ENCODE measurements at regions not wholly inside any gene's neighbourhood (a gene's known extent, or its start where the extent isn't known, plus 50 kb on each side); places are given as distances from the start of the nearest gene placed in this dataset.

- ChIA-PET CTCF (no interaction called here), POLR2A (no interaction called here)
- no peaks in the 10 kb centered on the region for H4K20me1 ChIP-seq (ENCODE audit: insufficient read depth)
- H3K9ac ChIP-seq = no peak overlapping the region
- H3K9me2 ChIP-seq = no peaks in the 10 kb centered on the region
- no peaks in the 10 kb centered on the region for H3K4me1 ChIP-seq (ENCODE audit: control insufficient read depth in 1 of 2, insufficient read depth in 2 of 2, low read depth in 1 of 2, low read length in 1 of 2)
- no peak for DNase-seq
- H3F3A ChIP-seq (replicated peaks; ENCODE audit: insufficient read depth) = no peaks in the 10 kb centered on the region
- H3K79me2 ChIP-seq (ENCODE audit: insufficient read depth) = no peaks in the 10 kb centered on the region
- H3K4me3 ChIP-seq (ENCODE audit: low read depth in 2 of 2, low read length in 1 of 2) = no peak overlapping the region
- H3K9me3 ChIP-seq = no peaks in the 10 kb centered on the region
- no peak overlapping the region for H3K27ac ChIP-seq (ENCODE audit: low read depth in 2 of 2, low read length in 1 of 2)
- H3K27me3 ChIP-seq (ENCODE audit: insufficient read depth) = no peaks in the 10 kb centered on the region
- WGBS (ENCODE audit: low lambda C conversion rate) = 14% methylated on average over 7 of the region's 7 CpGs
- H3K4me2 ChIP-seq = no peak overlapping the region
- H3K36me3 ChIP-seq (replicated peaks in 1 of 2; ENCODE audit: control insufficient read depth in 1 of 2, insufficient read depth in 2 of 2, low read length in 1 of 2) = no peaks in the 10 kb centered on the region
- H2AFZ ChIP-seq (ENCODE audit: low read depth) = no peak overlapping the region
- TF ChIP-seq ELF1 (IDR thresholded peaks at IDR 0.05) (no peak), FOSL2 (IDR thresholded peaks at IDR 0.05; ENCODE audit: borderline replicate concordance, low read depth) (no peak), CHD2 (IDR thresholded peaks at IDR 0.05; ENCODE audit: low read length, partially characterized antibody) (no peak), GATA2 (CRISPR knock-in tag; IDR thresholded peaks at IDR 0.05) (no peak), TCF12 (IDR thresholded peaks at IDR 0.05) (no peak), YY1 (IDR thresholded peaks at IDR 0.05; ENCODE audit: low read depth) (no peak), EP300 (IDR thresholded peaks at IDR 0.05; ENCODE audit: borderline replicate concordance in 1 of 2, low read depth in 1 of 2, low read length in 1 of 2) (no peak), MXI1 (IDR thresholded peaks at IDR 0.05; ENCODE audit: low read depth, low read length) (no peak), POLR2AphosphoS5 (IDR thresholded peaks at IDR 0.05; ENCODE audit: low read depth, low read length) (no peak), IRF3 (IDR thresholded peaks at IDR 0.05; ENCODE audit: low read depth, low read length) (no peak), JUND (IDR thresholded peaks at IDR 0.05) (no peak)
- TF ChIP-seq, protein P1, sequence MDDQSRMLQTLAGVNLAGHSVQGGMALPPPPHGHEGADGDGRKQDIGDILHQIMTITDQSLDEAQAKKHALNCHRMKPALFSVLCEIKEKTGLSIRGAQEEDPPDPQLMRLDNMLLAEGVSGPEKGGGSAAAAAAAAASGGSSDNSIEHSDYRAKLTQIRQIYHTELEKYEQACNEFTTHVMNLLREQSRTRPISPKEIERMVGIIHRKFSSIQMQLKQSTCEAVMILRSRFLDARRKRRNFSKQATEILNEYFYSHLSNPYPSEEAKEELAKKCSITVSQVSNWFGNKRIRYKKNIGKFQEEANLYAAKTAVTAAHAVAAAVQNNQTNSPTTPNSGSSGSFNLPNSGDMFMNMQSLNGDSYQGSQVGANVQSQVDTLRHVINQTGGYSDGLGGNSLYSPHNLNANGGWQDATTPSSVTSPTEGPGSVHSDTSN (IDR thresholded peaks at IDR 0.05) = no peak
Observed at GRCh38 chr15:95973566-95974256, 356.8 kb upstream of the NR2F2 start.

DNA sequence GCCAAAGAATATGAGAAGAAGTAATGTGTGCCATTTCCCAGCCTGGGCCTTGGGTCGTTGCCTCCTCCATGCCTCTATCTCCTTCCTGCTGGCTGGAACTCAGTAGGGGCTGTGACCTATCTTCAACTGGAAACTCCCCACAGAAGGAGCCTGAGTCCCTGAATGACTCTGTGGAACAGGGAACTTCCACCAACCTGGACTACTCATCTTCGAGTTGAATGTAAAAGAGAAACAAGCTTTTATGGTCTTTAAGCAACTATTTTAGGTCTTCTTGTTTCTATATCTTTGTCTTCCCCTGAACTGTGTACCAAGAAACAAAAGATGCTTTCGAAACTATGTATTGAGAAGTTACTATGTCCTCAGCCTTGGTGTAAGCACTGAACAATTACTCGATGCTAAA lies 355.3 kb upstream of the NR2F2 start:
- H3K4me2 ChIP-seq = no peak overlapping the region
- no peaks in the 10 kb centered on the region for H3K36me3 ChIP-seq (replicated peaks in 1 of 2; ENCODE audit: control insufficient read depth in 1 of 2, insufficient read depth in 2 of 2, low read length in 1 of 2)
- ChIA-PET CTCF (no interaction called here), POLR2A (no interaction called here)
- no peaks in the 10 kb centered on the region for H3K4me1 ChIP-seq (ENCODE audit: control insufficient read depth in 1 of 2, insufficient read depth in 2 of 2, low read depth in 1 of 2, low read length in 1 of 2)
- no peak overlapping the region for H3K9ac ChIP-seq
- no peaks in the 10 kb centered on the region for H3K27me3 ChIP-seq (ENCODE audit: insufficient read depth)
- H2AFZ ChIP-seq (ENCODE audit: low read depth) = no peak overlapping the region
- H3K27ac ChIP-seq (ENCODE audit: low read depth in 2 of 2, low read length in 1 of 2) = no peak overlapping the region
- no peaks in the 10 kb centered on the region for H3K9me2 ChIP-seq
- H3F3A ChIP-seq (replicated peaks; ENCODE audit: insufficient read depth) = no peaks in the 10 kb centered on the region
- no peak for DNase-seq
- no peaks in the 10 kb centered on the region for H4K20me1 ChIP-seq (ENCODE audit: insufficient read depth)
- no peaks in the 10 kb centered on the region for H3K79me2 ChIP-seq (ENCODE audit: insufficient read depth)
- H3K9me3 ChIP-seq = no peaks in the 10 kb centered on the region
- H3K4me3 ChIP-seq (ENCODE audit: low read depth in 2 of 2, low read length in 1 of 2) = no peak overlapping the region
- WGBS (ENCODE audit: low lambda C conversion rate) = 4% methylated on average over 4 of the region's 4 CpGs
- TF ChIP-seq, protein P2, sequence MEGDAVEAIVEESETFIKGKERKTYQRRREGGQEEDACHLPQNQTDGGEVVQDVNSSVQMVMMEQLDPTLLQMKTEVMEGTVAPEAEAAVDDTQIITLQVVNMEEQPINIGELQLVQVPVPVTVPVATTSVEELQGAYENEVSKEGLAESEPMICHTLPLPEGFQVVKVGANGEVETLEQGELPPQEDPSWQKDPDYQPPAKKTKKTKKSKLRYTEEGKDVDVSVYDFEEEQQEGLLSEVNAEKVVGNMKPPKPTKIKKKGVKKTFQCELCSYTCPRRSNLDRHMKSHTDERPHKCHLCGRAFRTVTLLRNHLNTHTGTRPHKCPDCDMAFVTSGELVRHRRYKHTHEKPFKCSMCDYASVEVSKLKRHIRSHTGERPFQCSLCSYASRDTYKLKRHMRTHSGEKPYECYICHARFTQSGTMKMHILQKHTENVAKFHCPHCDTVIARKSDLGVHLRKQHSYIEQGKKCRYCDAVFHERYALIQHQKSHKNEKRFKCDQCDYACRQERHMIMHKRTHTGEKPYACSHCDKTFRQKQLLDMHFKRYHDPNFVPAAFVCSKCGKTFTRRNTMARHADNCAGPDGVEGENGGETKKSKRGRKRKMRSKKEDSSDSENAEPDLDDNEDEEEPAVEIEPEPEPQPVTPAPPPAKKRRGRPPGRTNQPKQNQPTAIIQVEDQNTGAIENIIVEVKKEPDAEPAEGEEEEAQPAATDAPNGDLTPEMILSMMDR (IDR thresholded peaks at IDR 0.05) = no peak
- TF ChIP-seq FOSL2 (IDR thresholded peaks at IDR 0.05; ENCODE audit: borderline replicate concordance, low read depth) = no peak
- no peak for TF ChIP-seq NRF1 (IDR thresholded peaks at IDR 0.05; ENCODE audit: low read depth, low read length)
- TF ChIP-seq MXI1 (IDR thresholded peaks at IDR 0.05; ENCODE audit: low read depth, low read length) = no peak
- TF ChIP-seq, protein P3, sequence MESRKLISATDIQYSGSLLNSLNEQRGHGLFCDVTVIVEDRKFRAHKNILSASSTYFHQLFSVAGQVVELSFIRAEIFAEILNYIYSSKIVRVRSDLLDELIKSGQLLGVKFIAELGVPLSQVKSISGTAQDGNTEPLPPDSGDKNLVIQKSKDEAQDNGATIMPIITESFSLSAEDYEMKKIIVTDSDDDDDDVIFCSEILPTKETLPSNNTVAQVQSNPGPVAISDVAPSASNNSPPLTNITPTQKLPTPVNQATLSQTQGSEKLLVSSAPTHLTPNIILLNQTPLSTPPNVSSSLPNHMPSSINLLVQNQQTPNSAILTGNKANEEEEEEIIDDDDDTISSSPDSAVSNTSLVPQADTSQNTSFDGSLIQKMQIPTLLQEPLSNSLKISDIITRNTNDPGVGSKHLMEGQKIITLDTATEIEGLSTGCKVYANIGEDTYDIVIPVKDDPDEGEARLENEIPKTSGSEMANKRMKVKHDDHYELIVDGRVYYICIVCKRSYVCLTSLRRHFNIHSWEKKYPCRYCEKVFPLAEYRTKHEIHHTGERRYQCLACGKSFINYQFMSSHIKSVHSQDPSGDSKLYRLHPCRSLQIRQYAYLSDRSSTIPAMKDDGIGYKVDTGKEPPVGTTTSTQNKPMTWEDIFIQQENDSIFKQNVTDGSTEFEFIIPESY (IDR thresholded peaks at IDR 0.05; ENCODE audit: borderline replicate concordance, low read depth) = no peak
- no peak for TF ChIP-seq RAD21 (IDR thresholded peaks at IDR 0.05; ENCODE audit: low read length)
- TF ChIP-seq EP300 (IDR thresholded peaks at IDR 0.05; ENCODE audit: borderline replicate concordance in 1 of 2, low read depth in 1 of 2, low read length in 1 of 2) = no peak
- TF ChIP-seq EZH2phosphoT487 (IDR thresholded peaks at IDR 0.05; ENCODE audit: borderline replicate concordance, low read depth) = no peak
- TF ChIP-seq, protein P4, sequence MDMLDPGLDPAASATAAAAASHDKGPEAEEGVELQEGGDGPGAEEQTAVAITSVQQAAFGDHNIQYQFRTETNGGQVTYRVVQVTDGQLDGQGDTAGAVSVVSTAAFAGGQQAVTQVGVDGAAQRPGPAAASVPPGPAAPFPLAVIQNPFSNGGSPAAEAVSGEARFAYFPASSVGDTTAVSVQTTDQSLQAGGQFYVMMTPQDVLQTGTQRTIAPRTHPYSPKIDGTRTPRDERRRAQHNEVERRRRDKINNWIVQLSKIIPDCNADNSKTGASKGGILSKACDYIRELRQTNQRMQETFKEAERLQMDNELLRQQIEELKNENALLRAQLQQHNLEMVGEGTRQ (IDR thresholded peaks at IDR 0.05; ENCODE audit: borderline replicate concordance, low read depth, low read length) = no peak
- TF ChIP-seq RXRA (IDR thresholded peaks at IDR 0.05; ENCODE audit: borderline replicate concordance, low read depth) = no peak
- TF ChIP-seq CHD2 (IDR thresholded peaks at IDR 0.05; ENCODE audit: low read length, partially characterized antibody) = no peak
- no peak for TF ChIP-seq MEF2A (IDR thresholded peaks at IDR 0.05; ENCODE audit: borderline replicate concordance, low read depth)
- TF ChIP-seq JUND (IDR thresholded peaks at IDR 0.05) = no peak
- TF ChIP-seq FOXM1 (IDR thresholded peaks at IDR 0.05; ENCODE audit: low read depth) = no peak
